Mucosa of descending colon (tissue), 3 donors: ENCODE measurements at regions not wholly inside any gene's neighbourhood (a gene's known extent, or its start where the extent isn't known, plus 50 kb on each side); places are given as distances from the start of the nearest gene placed in this dataset.

Experiments
- ATAC-seq: fragments of 200-7000 bp; cut with Tn5 transposase; one replicate; pipeline ENCODE4 v1.9.1; 2020; ENCODE audit warnings: mild to moderate bottlenecking, moderate library complexity
- DNase-seq, 3 donors: peaks; one replicate each; pipeline ENCODE4 v3.0.0-alpha.2; 2020
- H3K36me3 ChIP-seq: fragments of 200-600 bp; one replicate; pipeline ENCODE4 v1.8.0; 2021; ENCODE audit warnings: low read depth, mild to moderate bottlenecking
- H3K4me1 ChIP-seq: fragments of 200-600 bp; one replicate; pipeline ENCODE4 v1.8.0; 2021; ENCODE audit warnings: low read depth, mild to moderate bottlenecking
- H3K4me3 ChIP-seq: fragments of 200-600 bp; one replicate; pipeline ENCODE4 v1.8.0; 2021; ENCODE audit warnings: mild to moderate bottlenecking
- H3K9me3 ChIP-seq: fragments of 200-600 bp; one replicate; pipeline ENCODE4 v1.8.0; 2021; ENCODE audit warnings: mild to moderate bottlenecking
- intact Hi-C, 2 donors: fragments of 100-400 bp; cut with DNase I in 1 of 2; cut with micrococcal nuclease in 1 of 2; formaldehyde crosslinking; loops; one replicate each; pipeline versions ENCODE4 v1.11.0 to v1.11.1; 2022; cut with DNase I, micrococcal nuclease
- TF ChIP-seq, protein P1 (sequence below): fragments of 200-600 bp; IDR thresholded peaks from one replicate; pipeline ENCODE4 v1.8.0; 2022; ENCODE audit warnings: antibody characterized with exemption, mild to moderate bottlenecking
- donor health status: DM: no; HTN: no; CAD: no; lungs with moderate emphysema.
- donor health status: DM: no; HTN: no; CAD: no.
- donor health status: DM: no; HTN: yes; CAD: no.

DNA sequence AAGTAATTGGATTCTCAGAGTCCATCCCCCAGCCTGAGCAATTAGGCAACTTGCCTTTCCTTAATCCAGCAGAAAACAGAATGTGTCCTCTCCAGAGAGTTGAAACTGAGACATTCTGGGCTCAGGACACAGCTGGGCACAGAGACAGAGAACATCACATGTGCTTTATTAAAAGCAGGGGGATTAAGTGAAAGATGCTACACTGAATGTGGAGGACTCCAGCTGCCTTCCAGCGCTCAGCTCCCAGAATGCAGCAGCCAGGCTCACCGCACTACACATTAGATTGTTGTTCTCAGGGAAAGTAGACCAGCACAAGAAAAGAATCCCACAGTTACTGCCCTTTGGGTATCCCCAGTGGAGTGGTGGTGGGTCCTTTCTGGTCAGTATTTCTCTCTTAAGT lies 141.6 kb upstream of the IL12B start:
- intact Hi-C loops = no loop called here
- H3K36me3 ChIP-seq = no peaks in the 10 kb centered on the region
- ATAC-seq (peak; percentile 52), DNase-seq (peak in 1 of 3 donors; percentile 48)
- H3K4me3 ChIP-seq = no peak overlapping the region
- no peaks in the 10 kb centered on the region for H3K9me3 ChIP-seq
- H3K4me1 ChIP-seq = no peaks in the 10 kb centered on the region
- TF ChIP-seq, protein P1, sequence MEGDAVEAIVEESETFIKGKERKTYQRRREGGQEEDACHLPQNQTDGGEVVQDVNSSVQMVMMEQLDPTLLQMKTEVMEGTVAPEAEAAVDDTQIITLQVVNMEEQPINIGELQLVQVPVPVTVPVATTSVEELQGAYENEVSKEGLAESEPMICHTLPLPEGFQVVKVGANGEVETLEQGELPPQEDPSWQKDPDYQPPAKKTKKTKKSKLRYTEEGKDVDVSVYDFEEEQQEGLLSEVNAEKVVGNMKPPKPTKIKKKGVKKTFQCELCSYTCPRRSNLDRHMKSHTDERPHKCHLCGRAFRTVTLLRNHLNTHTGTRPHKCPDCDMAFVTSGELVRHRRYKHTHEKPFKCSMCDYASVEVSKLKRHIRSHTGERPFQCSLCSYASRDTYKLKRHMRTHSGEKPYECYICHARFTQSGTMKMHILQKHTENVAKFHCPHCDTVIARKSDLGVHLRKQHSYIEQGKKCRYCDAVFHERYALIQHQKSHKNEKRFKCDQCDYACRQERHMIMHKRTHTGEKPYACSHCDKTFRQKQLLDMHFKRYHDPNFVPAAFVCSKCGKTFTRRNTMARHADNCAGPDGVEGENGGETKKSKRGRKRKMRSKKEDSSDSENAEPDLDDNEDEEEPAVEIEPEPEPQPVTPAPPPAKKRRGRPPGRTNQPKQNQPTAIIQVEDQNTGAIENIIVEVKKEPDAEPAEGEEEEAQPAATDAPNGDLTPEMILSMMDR = no peak

DNA sequence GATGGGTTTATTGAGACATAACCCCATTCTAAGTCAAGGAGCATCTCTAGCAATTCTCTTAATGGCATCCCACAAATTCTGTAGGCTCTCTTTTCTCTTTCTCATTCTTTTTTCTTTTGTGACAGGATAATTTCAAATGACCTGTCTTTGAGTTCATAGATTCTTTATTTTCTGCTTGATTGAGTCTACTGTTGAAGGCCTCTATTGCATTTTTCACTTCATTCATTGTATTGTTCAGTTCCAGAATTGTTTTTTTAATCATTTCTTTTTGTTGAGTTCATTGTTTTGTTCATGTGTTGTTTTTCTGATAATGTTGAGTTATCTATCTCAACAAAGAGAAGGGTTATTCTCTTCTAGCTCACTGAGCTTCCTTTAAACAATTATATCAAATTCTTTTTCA lies 144.7 kb upstream of the IL12B start:
- no peak overlapping the region for H3K4me3 ChIP-seq
- TF ChIP-seq, protein P1 = no peak
- H3K9me3 ChIP-seq = no peaks in the 10 kb centered on the region
- H3K4me1 ChIP-seq = no peaks in the 10 kb centered on the region
- intact Hi-C loops = no loop called here
- H3K36me3 ChIP-seq = no peaks in the 10 kb centered on the region
- ATAC-seq (no peak), DNase-seq (no peak)

DNA sequence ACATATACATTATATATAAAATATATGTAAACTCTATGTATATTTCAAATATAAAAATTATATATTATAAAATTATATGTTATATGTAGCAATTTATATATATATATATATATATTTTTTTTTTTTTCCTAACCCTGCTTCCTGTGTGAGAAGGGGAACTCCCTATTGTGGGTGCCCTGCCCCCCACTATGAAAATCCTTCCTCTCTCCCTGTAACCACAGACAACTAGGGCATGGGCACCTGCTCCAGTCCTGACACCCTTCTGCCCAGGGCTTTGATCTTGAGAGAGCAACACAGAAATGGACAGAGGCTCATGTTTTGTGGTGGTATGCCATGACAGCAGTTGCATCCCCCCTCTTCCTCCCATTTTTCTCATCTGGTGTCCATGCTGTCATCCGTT lies 148.7 kb upstream of the IL12B start:
- DNase-seq (no peak), ATAC-seq (no peak)
- no peak overlapping the region for H3K4me3 ChIP-seq
- H3K9me3 ChIP-seq = no peaks in the 10 kb centered on the region
- TF ChIP-seq, protein P1 = no peak
- intact Hi-C loops = no loop called here
- no peaks in the 10 kb centered on the region for H3K4me1 ChIP-seq
- H3K36me3 ChIP-seq = no peaks in the 10 kb centered on the region

GRCh38 chr5:159480849-159481248 lies 150.6 kb upstream of the IL12B start:
- H3K4me1 ChIP-seq = no peaks in the 10 kb centered on the region
- no peaks in the 10 kb centered on the region for H3K36me3 ChIP-seq
- no peak overlapping the region for H3K4me3 ChIP-seq
- TF ChIP-seq, protein P1 = no peak
- ATAC-seq (no peak), DNase-seq (no peak)
- intact Hi-C loops = no loop called here
- H3K9me3 ChIP-seq = no peaks in the 10 kb centered on the region

DNA sequence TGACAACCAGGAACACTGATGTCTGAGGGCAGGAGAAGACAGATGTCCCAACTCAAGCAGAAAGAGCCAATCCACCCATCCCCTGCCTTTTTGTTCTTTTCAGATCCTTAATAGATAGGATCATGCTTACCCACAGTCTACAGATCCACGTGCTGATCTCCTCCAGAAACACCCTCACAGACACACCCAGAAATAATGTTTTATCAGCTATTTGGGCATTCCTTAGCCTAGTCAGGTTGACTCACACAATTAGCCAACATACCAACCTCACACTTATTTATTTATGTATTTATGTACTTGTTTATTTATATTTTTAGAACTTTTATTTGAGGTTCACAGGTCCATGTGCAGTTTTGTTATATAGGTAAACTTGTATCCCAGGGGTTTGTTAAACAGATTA lies 151.5 kb upstream of the IL12B start:
- H3K36me3 ChIP-seq = no peaks in the 10 kb centered on the region
- intact Hi-C loops = no loop called here
- DNase-seq = no peak
- TF ChIP-seq, protein P1 = no peak
- H3K4me3 ChIP-seq = no peak overlapping the region
- H3K4me1 ChIP-seq = no peaks in the 10 kb centered on the region
- no peaks in the 10 kb centered on the region for H3K9me3 ChIP-seq
- no peak for ATAC-seq

DNA sequence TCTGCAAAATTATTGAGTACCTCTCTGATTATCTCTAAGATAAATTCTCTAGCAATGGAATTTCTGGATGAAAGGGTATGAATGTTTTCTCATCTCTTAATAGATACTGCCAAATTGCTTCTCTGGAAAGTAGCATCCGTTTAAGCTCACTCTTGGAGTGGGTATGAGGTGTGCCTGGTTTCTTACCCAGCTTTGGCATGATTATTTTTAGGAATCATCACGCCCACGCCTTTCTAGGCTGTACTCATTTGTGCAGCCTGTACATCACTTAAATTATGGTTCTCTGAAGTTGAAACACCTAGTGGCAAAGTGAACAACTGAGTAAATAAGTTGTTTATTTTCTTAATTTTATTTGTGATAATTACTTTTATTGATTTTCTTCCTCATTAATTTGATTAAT lies 156.5 kb upstream of the IL12B start:
- Histone ChIP-seq H3K4me1 (no peaks in the 10 kb centered on the region), H3K36me3 (no peaks in the 10 kb centered on the region), H3K9me3 (no peaks in the 10 kb centered on the region), H3K4me3 (no peak overlapping the region)
- intact Hi-C loops = no loop called here
- ATAC-seq = no peak
- TF ChIP-seq, protein P1 = no peak
- DNase-seq = no peak
